ENCODE measurements at regions not wholly inside any gene's neighbourhood (a gene's known extent, or its start where the extent isn't known, plus 50 kb on each side); places are given as distances from the start of the nearest gene placed in this dataset.
"Not testable (repeated sequence)": the region's sequence is repeated elsewhere in the genome, so short reads cannot be mapped to it uniquely, and the experiment has no call there.

- no peaks in the 10 kb centered on the region for H3K27me3 ChIP-seq (ENCODE audit: control insufficient read depth in 2 of 2, insufficient read depth in 2 of 2, low read length in 2 of 2)
- H3K9me3 ChIP-seq (replicated peaks in 1 of 2; ENCODE audit: control insufficient read depth in 1 of 2, insufficient read depth in 1 of 2, low read length in 2 of 2), result no peaks in the 10 kb centered on the region
- H3K4me3 ChIP-seq (replicated peaks in 1 of 3; ENCODE audit: low read depth in 2 of 3, low read length in 3 of 3), result no peak overlapping the region
- no peak overlapping the region for H2AFZ ChIP-seq (ENCODE audit: insufficient read depth, low read depth, low read length, poor library complexity, severe bottlenecking)
- DNase-seq, result no peak
- Mint-ChIP-seq H3K4me1 (peaks cover 9% of the 10 kb centered on the region), H3K4me3 (no peak overlapping the region), H3K36me3 (no peaks in the 10 kb centered on the region), H3K27ac (no peak overlapping the region), H3K27me3 (ENCODE audit: low read depth in 3 of 3) (peaks cover 0 to under 1% (median 0%) of the 10 kb centered on the region in 3 donors), H3K9me3 (peaks cover 6 to 30% (median 17%) of the 10 kb centered on the region in 7 donors)
- intact Hi-C loops (cut with micrococcal nuclease), result no loop called here
- no peaks in the 10 kb centered on the region for H4K20me1 ChIP-seq (ENCODE audit: insufficient read depth, low read length)
- H3K4me1 ChIP-seq (ENCODE audit: control insufficient read depth in 1 of 2, insufficient read depth in 2 of 2, low read length in 2 of 2), result peaks cover 0 to 6% of the 10 kb centered on the region in 2 donors
- H3K79me2 ChIP-seq (ENCODE audit: insufficient read depth, low read length), result no peaks in the 10 kb centered on the region
- no peak overlapping the region for H3K4me2 ChIP-seq (replicated peaks; ENCODE audit: extremely low read depth, low read length, poor library complexity, severe bottlenecking)
- H3K9ac ChIP-seq (ENCODE audit: insufficient read depth, low read length, poor library complexity, severe bottlenecking), result no peak overlapping the region
- H3K36me3 ChIP-seq (replicated peaks in 1 of 2; ENCODE audit: control insufficient read depth in 1 of 2, insufficient read depth in 2 of 2, low read length in 2 of 2), result no peaks in the 10 kb centered on the region
- no peak for TF ChIP-seq CTCF (IDR thresholded peaks at IDR 0.05)
- H3K27ac ChIP-seq (ENCODE audit: low read depth in 1 of 2, low read length in 2 of 2), result no peak overlapping the region
- no CpG with 5 or more reads among the region's 2 CpGs for WGBS (ENCODE audit: insufficient coverage)
Observed at GRCh38 chr3:4211610-4212009, 91.6 kb upstream of the SETMAR start.

GRCh38 chr3:4213420-4213819 lies 89.7 kb upstream of the SETMAR start:
- not testable (repeated sequence) for H3K36me3 ChIP-seq (replicated peaks in 1 of 2; ENCODE audit: control insufficient read depth in 1 of 2, insufficient read depth in 2 of 2, low read length in 2 of 2)

GRCh38 chr3:4216974-4217373 lies 86.2 kb upstream of the SETMAR start:
- WGBS (ENCODE audit: insufficient coverage), result no CpG with 5 or more reads among the region's 2 CpGs
- H3K36me3 ChIP-seq (replicated peaks in 1 of 2; ENCODE audit: control insufficient read depth in 1 of 2, insufficient read depth in 2 of 2, low read length in 2 of 2); H4K20me1 ChIP-seq (ENCODE audit: insufficient read depth, low read length); H3K4me2 ChIP-seq (replicated peaks; ENCODE audit: extremely low read depth, low read length, poor library complexity, severe bottlenecking); H3K27ac ChIP-seq (ENCODE audit: low read depth in 1 of 2, low read length in 2 of 2); H3K27ac Mint-ChIP-seq; H3K4me1 ChIP-seq (ENCODE audit: control insufficient read depth in 1 of 2, insufficient read depth in 2 of 2, low read length in 2 of 2); H3K4me3 Mint-ChIP-seq; H3K4me1 Mint-ChIP-seq; H3K9me3 ChIP-seq (replicated peaks in 1 of 2; ENCODE audit: control insufficient read depth in 1 of 2, insufficient read depth in 1 of 2, low read length in 2 of 2); intact Hi-C loops (cut with micrococcal nuclease); H2AFZ ChIP-seq (ENCODE audit: insufficient read depth, low read depth, low read length, poor library complexity, severe bottlenecking); H3K27me3 Mint-ChIP-seq (ENCODE audit: low read depth in 3 of 3); H3K27me3 ChIP-seq (ENCODE audit: control insufficient read depth in 2 of 2, insufficient read depth in 2 of 2, low read length in 2 of 2); H3K9ac ChIP-seq (ENCODE audit: insufficient read depth, low read length, poor library complexity, severe bottlenecking); H3K36me3 Mint-ChIP-seq; H3K4me3 ChIP-seq (replicated peaks in 1 of 3; ENCODE audit: low read depth in 2 of 3, low read length in 3 of 3); H3K79me2 ChIP-seq (ENCODE audit: insufficient read depth, low read length); DNase-seq: not testable (repeated sequence)
- H3K9me3 Mint-ChIP-seq, result peaks cover 8 to 29% (median 20%) of the 10 kb centered on the region in 7 donors

More at GRCh38 chr3:4213420-4213819, 89.7 kb upstream of the SETMAR start:
- H3K27ac ChIP-seq (ENCODE audit: low read depth in 1 of 2, low read length in 2 of 2); H3K9me3 ChIP-seq (replicated peaks in 1 of 2; ENCODE audit: control insufficient read depth in 1 of 2, insufficient read depth in 1 of 2, low read length in 2 of 2); H3K4me2 ChIP-seq (replicated peaks; ENCODE audit: extremely low read depth, low read length, poor library complexity, severe bottlenecking); H2AFZ ChIP-seq (ENCODE audit: insufficient read depth, low read depth, low read length, poor library complexity, severe bottlenecking); H3K79me2 ChIP-seq (ENCODE audit: insufficient read depth, low read length); H3K36me3 Mint-ChIP-seq; H3K27ac Mint-ChIP-seq; H3K4me1 ChIP-seq (ENCODE audit: control insufficient read depth in 1 of 2, insufficient read depth in 2 of 2, low read length in 2 of 2); H3K27me3 ChIP-seq (ENCODE audit: control insufficient read depth in 2 of 2, insufficient read depth in 2 of 2, low read length in 2 of 2); intact Hi-C loops (cut with micrococcal nuclease); DNase-seq; H3K4me1 Mint-ChIP-seq; H3K4me3 Mint-ChIP-seq; H3K9ac ChIP-seq (ENCODE audit: insufficient read depth, low read length, poor library complexity, severe bottlenecking); H4K20me1 ChIP-seq (ENCODE audit: insufficient read depth, low read length); H3K4me3 ChIP-seq (replicated peaks in 1 of 3; ENCODE audit: low read depth in 2 of 3, low read length in 3 of 3); H3K27me3 Mint-ChIP-seq (ENCODE audit: low read depth in 3 of 3): not testable (repeated sequence)
- H3K9me3 Mint-ChIP-seq, result peaks cover 8 to 30% (median 21%) of the 10 kb centered on the region in 7 donors
